Astrocyte (in vitro differentiated cells and primary cell): ENCODE measurements at regions not wholly inside any gene's neighbourhood (a gene's known extent, or its start where the extent isn't known, plus 50 kb on each side); places are given as distances from the start of the nearest gene placed in this dataset.

Experiments used
- EZH2 ChIP-seq: IDR thresholded peaks from 2 replicates; pipeline ENCODE4 v1.6.1; 2012; ENCODE audit warnings: mild to moderate bottlenecking, low read length, inconsistent platforms; ENCODE audit not compliant: insufficient read depth
- TF ChIP-seq, protein P1 (sequence below): IDR thresholded peaks from 2 replicates; pipeline ENCODE4 v1.5.1; 2011; ENCODE audit warnings: low read depth, mild to moderate bottlenecking, inconsistent platforms, low read length, moderate library complexity; ENCODE audit not compliant: insufficient read depth

GRCh38 chr13:34731486-34731885 lies 210.6 kb upstream of the NBEA start:
- TF ChIP-seq, protein P1, sequence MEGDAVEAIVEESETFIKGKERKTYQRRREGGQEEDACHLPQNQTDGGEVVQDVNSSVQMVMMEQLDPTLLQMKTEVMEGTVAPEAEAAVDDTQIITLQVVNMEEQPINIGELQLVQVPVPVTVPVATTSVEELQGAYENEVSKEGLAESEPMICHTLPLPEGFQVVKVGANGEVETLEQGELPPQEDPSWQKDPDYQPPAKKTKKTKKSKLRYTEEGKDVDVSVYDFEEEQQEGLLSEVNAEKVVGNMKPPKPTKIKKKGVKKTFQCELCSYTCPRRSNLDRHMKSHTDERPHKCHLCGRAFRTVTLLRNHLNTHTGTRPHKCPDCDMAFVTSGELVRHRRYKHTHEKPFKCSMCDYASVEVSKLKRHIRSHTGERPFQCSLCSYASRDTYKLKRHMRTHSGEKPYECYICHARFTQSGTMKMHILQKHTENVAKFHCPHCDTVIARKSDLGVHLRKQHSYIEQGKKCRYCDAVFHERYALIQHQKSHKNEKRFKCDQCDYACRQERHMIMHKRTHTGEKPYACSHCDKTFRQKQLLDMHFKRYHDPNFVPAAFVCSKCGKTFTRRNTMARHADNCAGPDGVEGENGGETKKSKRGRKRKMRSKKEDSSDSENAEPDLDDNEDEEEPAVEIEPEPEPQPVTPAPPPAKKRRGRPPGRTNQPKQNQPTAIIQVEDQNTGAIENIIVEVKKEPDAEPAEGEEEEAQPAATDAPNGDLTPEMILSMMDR = no peak
- TF ChIP-seq EZH2 = no peak
